WTC11 (cell line): ENCODE measurements at regions not wholly inside any gene's neighbourhood (a gene's known extent, or its start where the extent isn't known, plus 50 kb on each side); places are given as distances from the start of the nearest gene placed in this dataset.

ENCODE experiments used
- ATAC-seq: fragments of 200-7000 bp; cut with Tn5 transposase; 2 replicates; pipeline ENCODE4 v1.10.0; 2021; ENCODE audit warnings: mild to moderate bottlenecking, moderate library complexity
- CTCF ChIA-PET: fragments of 300-600 bp; sonication (Branson Sonifier 250); formaldehyde crosslinking; loops from one replicate; lab custom pipeline; 2021; ENCODE audit warnings: antibody characterized with exemption; lab: Charles Lee
- POLR2A ChIA-PET: fragments of 350-600 bp; sonication (Branson Sonifier 250); formaldehyde crosslinking; loops from one replicate; lab custom pipeline; 2021; ENCODE audit warnings: antibody characterized with exemption; lab: Charles Lee
- DNase-seq: peaks from one replicate; pipeline ENCODE4 v3.0.0; 2021; ENCODE audit warnings: low spot score
- H3K27ac Mint-ChIP-seq: 2 replicates; pipeline ENCODE4 v1.8.0; 2021; ENCODE audit warnings: mixed read lengths
- H3K27me3 Mint-ChIP-seq: 2 replicates; pipeline ENCODE4 v1.8.0; 2021; ENCODE audit warnings: low read depth, mild to moderate bottlenecking, moderate library complexity, mixed read lengths
- H3K36me3 Mint-ChIP-seq: 2 replicates; pipeline ENCODE4 v1.8.0; 2021; ENCODE audit warnings: mixed read lengths
- H3K4me1 Mint-ChIP-seq: 2 replicates; pipeline ENCODE4 v1.8.0; 2022; ENCODE audit warnings: mixed read lengths
- H3K4me3 Mint-ChIP-seq: 2 replicates; pipeline ENCODE4 v1.8.0; 2021; ENCODE audit warnings: mild to moderate bottlenecking, moderate library complexity, mixed read lengths
- H3K9me3 Mint-ChIP-seq: 2 replicates; pipeline ENCODE4 v1.8.0; 2021; ENCODE audit warnings: mixed read lengths
- AFF4 ChIP-seq: sonication (generic); formaldehyde crosslinking; IDR thresholded peaks from 2 replicates; pipeline ENCODE4 v1.8.1; 2023; ENCODE audit warnings: mild to moderate bottlenecking, missing genetic modification reagents, borderline replicate concordance
- ATF6 ChIP-seq: sonication (generic); formaldehyde crosslinking; IDR thresholded peaks from 2 replicates; pipeline ENCODE4 v1.8.1; 2023; ENCODE audit warnings: mild to moderate bottlenecking, missing genetic modification reagents
- ELF4 ChIP-seq: sonication (generic); formaldehyde crosslinking; IDR thresholded peaks from 2 replicates; pipeline ENCODE4 v1.8.1; 2022; ENCODE audit warnings: low read depth, mild to moderate bottlenecking, moderate library complexity, missing genetic modification reagents
- ERG ChIP-seq: fragments of 250-450 bp; sonication (Bioruptor Pico); IDR thresholded peaks from 2 replicates; pipeline ENCODE4 v1.8.0; 2021; ENCODE audit warnings: mild to moderate bottlenecking
- ESRRA ChIP-seq: sonication (generic); formaldehyde crosslinking; IDR thresholded peaks from 2 replicates; pipeline ENCODE4 v1.8.1; 2022; ENCODE audit warnings: mild to moderate bottlenecking, missing genetic modification reagents, borderline replicate concordance
- GTF2I ChIP-seq: fragments of 250-450 bp; sonication (Bioruptor Pico); conservative IDR thresholded peaks from 2 replicates; pipeline ENCODE4 v1.4.0; 2021; ENCODE audit warnings: mild to moderate bottlenecking
- HMGA2 ChIP-seq: fragments of 250-450 bp; sonication (Bioruptor Pico); IDR thresholded peaks from 2 replicates; pipeline ENCODE4 v1.4.0; 2021; ENCODE audit warnings: mild to moderate bottlenecking, moderate library complexity
- IRF2 ChIP-seq: sonication (generic); formaldehyde crosslinking; IDR thresholded peaks from 2 replicates; pipeline ENCODE4 v1.8.0; 2022; ENCODE audit warnings: low read depth, missing genetic modification reagents, borderline replicate concordance
- JUN ChIP-seq: sonication (generic); formaldehyde crosslinking; IDR thresholded peaks from 2 replicates; pipeline ENCODE4 v1.8.0; 2023; ENCODE audit warnings: mild to moderate bottlenecking, missing genetic modification reagents
- KAT7 ChIP-seq: sonication (generic); formaldehyde crosslinking; IDR thresholded peaks from 2 replicates; pipeline ENCODE4 v1.8.1; 2023; ENCODE audit warnings: missing genetic modification reagents, mild to moderate bottlenecking, borderline replicate concordance
- MLX ChIP-seq: sonication (generic); formaldehyde crosslinking; IDR thresholded peaks from 2 replicates; pipeline ENCODE4 v1.8.1; 2023; ENCODE audit warnings: mild to moderate bottlenecking, missing genetic modification reagents, moderate library complexity
- MXD4 ChIP-seq: fragments of 250-450 bp; sonication (Bioruptor Pico); IDR thresholded peaks from 2 replicates; pipeline ENCODE4 v1.8.0; 2021; ENCODE audit warnings: mild to moderate bottlenecking, moderate library complexity, borderline replicate concordance
- NFATC4 ChIP-seq: fragments of 250-450 bp; sonication (Bioruptor Pico); IDR thresholded peaks from 2 replicates; pipeline ENCODE4 v1.9.0; 2021; ENCODE audit warnings: mild to moderate bottlenecking
- NR1H2 ChIP-seq: sonication (generic); formaldehyde crosslinking; IDR thresholded peaks from 2 replicates; pipeline ENCODE4 v1.9.0; 2021; ENCODE audit warnings: mild to moderate bottlenecking, moderate library complexity, missing genetic modification reagents
- TEAD1 ChIP-seq: sonication (generic); formaldehyde crosslinking; IDR thresholded peaks from 2 replicates; pipeline ENCODE4 v1.8.0; 2022; ENCODE audit warnings: mild to moderate bottlenecking, missing genetic modification reagents
- ZNF121 ChIP-seq: sonication (generic); formaldehyde crosslinking; IDR thresholded peaks from 2 replicates; pipeline ENCODE4 v1.8.0; 2023; ENCODE audit warnings: missing genetic modification reagents
- ZNF416 ChIP-seq: fragments of 250-450 bp; sonication (Bioruptor Pico); IDR thresholded peaks from 2 replicates; pipeline ENCODE4 v1.9.0; 2021; ENCODE audit warnings: mild to moderate bottlenecking, inconsistent platforms
- ZNF671 ChIP-seq: fragments of 250-450 bp; sonication (Bioruptor Pico); IDR thresholded peaks from 2 replicates; pipeline ENCODE4 v1.8.0; 2021; ENCODE audit warnings: mild to moderate bottlenecking
- TF ChIP-seq, protein P1 (sequence below): fragments of 250-450 bp; sonication (Bioruptor Pico); IDR thresholded peaks from 2 replicates; pipeline ENCODE4 v1.9.0; 2021; ENCODE audit warnings: moderate library complexity, mild to moderate bottlenecking, inconsistent platforms, borderline replicate concordance
- TF ChIP-seq, protein P2 (sequence below): sonication (generic); formaldehyde crosslinking; IDR thresholded peaks from 2 replicates; pipeline ENCODE4 v1.8.1; 2023; ENCODE audit warnings: mild to moderate bottlenecking, missing genetic modification reagents
- TF ChIP-seq, protein P3 (sequence below): sonication (generic); formaldehyde crosslinking; IDR thresholded peaks from 2 replicates; pipeline ENCODE4 v1.8.1; 2022; ENCODE audit warnings: mild to moderate bottlenecking, moderate library complexity, missing genetic modification reagents
- TF ChIP-seq, protein P4 (sequence below): sonication (generic); formaldehyde crosslinking; IDR thresholded peaks from 2 replicates; pipeline ENCODE4 v1.8.1; 2023; ENCODE audit warnings: mild to moderate bottlenecking, missing genetic modification reagents, moderate library complexity
- TF ChIP-seq, protein P5 (sequence below): fragments of 250-450 bp; sonication (Bioruptor Pico); IDR thresholded peaks from 2 replicates; pipeline ENCODE4 v1.9.0; 2021; ENCODE audit warnings: mild to moderate bottlenecking

DNA sequence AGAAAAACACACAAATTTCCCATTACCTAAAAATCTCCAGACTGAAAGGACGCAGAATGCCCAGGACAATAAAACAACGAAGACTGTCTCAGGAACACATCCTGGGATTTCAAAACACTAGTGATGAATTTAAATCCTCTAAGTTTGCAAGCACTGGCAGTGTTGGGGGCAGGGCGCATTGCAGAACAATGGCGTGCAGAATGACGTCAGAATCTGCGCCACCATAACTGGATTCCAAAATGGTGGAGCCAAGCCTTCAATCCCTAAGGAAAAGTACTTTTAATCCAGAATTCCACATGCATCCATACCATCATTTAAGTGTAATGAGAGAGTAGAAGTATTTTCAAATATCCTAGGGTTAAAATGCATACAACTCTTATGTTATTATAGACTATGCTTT, 679.1 kb downstream of the TRIML1 start:
- no peak for ATAC-seq
- peaks cover 4% of the 10 kb centered on the region for H3K36me3 Mint-ChIP-seq
- H3K27me3 Mint-ChIP-seq, result no peaks in the 10 kb centered on the region
- H3K4me1 Mint-ChIP-seq, result no peaks in the 10 kb centered on the region
- no peak overlapping the region for H3K27ac Mint-ChIP-seq
- H3K9me3 Mint-ChIP-seq, result peaks cover 7% of the 10 kb centered on the region
- TF ChIP-seq, protein P1, sequence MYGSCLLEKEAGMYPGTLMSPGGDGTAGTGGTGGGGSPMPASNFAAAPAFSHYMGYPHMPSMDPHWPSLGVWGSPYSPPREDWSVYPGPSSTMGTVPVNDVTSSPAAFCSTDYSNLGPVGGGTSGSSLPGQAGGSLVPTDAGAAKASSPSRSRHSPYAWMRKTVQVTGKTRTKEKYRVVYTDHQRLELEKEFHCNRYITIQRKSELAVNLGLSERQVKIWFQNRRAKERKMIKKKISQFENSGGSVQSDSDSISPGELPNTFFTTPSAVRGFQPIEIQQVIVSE (CRISPR knock-in tag), result no peak
- TF ChIP-seq IRF2 (no peak), NFATC4 (CRISPR knock-in tag) (no peak), ATF6 (no peak), ZNF671 (CRISPR knock-in tag) (no peak), NR1H2 (CRISPR knock-in tag) (no peak), HMGA2 (CRISPR knock-in tag) (no peak), MXD4 (CRISPR knock-in tag) (no peak), AFF4 (CRISPR knock-in tag) (no peak), ZNF416 (no peak), JUN (no peak), ZNF121 (CRISPR knock-in tag) (no peak), KAT7 (no peak), GTF2I (no peak), ERG (no peak)
- TF ChIP-seq, protein P2, sequence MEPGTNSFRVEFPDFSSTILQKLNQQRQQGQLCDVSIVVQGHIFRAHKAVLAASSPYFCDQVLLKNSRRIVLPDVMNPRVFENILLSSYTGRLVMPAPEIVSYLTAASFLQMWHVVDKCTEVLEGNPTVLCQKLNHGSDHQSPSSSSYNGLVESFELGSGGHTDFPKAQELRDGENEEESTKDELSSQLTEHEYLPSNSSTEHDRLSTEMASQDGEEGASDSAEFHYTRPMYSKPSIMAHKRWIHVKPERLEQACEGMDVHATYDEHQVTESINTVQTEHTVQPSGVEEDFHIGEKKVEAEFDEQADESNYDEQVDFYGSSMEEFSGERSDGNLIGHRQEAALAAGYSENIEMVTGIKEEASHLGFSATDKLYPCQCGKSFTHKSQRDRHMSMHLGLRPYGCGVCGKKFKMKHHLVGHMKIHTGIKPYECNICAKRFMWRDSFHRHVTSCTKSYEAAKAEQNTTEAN (CRISPR knock-in tag), result no peak
- TF ChIP-seq, protein P3, sequence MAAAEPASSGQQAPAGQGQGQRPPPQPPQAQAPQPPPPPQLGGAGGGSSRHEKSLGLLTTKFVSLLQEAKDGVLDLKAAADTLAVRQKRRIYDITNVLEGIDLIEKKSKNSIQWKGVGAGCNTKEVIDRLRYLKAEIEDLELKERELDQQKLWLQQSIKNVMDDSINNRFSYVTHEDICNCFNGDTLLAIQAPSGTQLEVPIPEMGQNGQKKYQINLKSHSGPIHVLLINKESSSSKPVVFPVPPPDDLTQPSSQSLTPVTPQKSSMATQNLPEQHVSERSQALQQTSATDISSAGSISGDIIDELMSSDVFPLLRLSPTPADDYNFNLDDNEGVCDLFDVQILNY (CRISPR knock-in tag), result no peak
- ChIA-PET CTCF (no interaction called here), POLR2A (no interaction called here)
- no peak overlapping the region for H3K4me3 Mint-ChIP-seq
- no peak for DNase-seq

DNA sequence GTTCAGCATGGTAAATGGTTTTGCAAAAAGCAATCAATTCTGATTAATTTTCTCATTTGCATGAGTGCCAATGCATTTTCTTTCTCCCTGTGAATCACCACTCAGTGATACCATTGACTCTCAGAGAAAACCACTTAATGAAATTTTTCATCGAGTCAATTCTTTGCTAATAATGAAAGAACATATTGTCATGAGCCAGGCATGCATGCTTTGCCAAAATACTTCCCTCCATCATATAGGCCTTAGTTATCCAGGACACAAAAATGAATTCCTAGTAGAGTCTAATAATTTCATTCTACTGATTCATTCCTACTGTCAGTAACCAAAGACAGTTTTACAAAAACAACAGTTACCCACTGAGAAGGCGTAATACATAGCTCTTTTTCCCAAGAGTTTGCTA, 680.0 kb downstream of the TRIML1 start:
- H3K36me3 Mint-ChIP-seq, result no peaks in the 10 kb centered on the region; the same call in 1 of the 2 replicates
- no peak overlapping the region for H3K27ac Mint-ChIP-seq
- ATAC-seq, result no peak
- H3K4me1 Mint-ChIP-seq, result no peaks in the 10 kb centered on the region
- ChIA-PET CTCF (no interaction called here), POLR2A (no interaction called here)
- no peak overlapping the region for H3K4me3 Mint-ChIP-seq
- no peak for DNase-seq
- H3K27me3 Mint-ChIP-seq, result no peaks in the 10 kb centered on the region
- H3K9me3 Mint-ChIP-seq, result peaks cover 2% of the 10 kb centered on the region
- TF ChIP-seq ESRRA (CRISPR knock-in tag) (no peak), GTF2I (no peak), ATF6 (no peak), ELF4 (CRISPR knock-in tag) (no peak), MLX (CRISPR knock-in tag) (no peak), NR1H2 (CRISPR knock-in tag) (no peak), TEAD1 (CRISPR knock-in tag) (no peak), IRF2 (no peak)
- TF ChIP-seq, protein P4, sequence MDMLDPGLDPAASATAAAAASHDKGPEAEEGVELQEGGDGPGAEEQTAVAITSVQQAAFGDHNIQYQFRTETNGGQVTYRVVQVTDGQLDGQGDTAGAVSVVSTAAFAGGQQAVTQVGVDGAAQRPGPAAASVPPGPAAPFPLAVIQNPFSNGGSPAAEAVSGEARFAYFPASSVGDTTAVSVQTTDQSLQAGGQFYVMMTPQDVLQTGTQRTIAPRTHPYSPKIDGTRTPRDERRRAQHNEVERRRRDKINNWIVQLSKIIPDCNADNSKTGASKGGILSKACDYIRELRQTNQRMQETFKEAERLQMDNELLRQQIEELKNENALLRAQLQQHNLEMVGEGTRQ (CRISPR knock-in tag), result no peak
- TF ChIP-seq, protein P5, sequence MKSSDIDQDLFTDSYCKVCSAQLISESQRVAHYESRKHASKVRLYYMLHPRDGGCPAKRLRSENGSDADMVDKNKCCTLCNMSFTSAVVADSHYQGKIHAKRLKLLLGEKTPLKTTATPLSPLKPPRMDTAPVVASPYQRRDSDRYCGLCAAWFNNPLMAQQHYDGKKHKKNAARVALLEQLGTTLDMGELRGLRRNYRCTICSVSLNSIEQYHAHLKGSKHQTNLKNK, result no peak
